Heart left ventricle (tissue), 13 donors: ENCODE measurements at regions not wholly inside any gene's neighbourhood (a gene's known extent, or its start where the extent isn't known, plus 50 kb on each side); places are given as distances from the start of the nearest gene placed in this dataset.

Experiments used
- CTCF ChIP-seq, 12 donors: fragments of 200-600 bp; sonication (generic) in 4 of 12; IDR thresholded peaks; one replicate each; pipeline versions ENCODE4 v1.5.0 to v1.8.0; 2018 to 2022; ENCODE audit warnings: antibody characterized with exemption in 12 of 12, mild to moderate bottlenecking in 5 of 12
- POLR2A ChIP-seq, 2 donors: fragments of 450-650 bp; IDR thresholded peaks; one replicate each; pipeline ENCODE4 v1.6.1; 2017; ENCODE audit warnings: antibody characterized with exemption in 2 of 2, mild to moderate bottlenecking in 2 of 2, moderate library complexity in 2 of 2
- donor health status: ischemic (EF 13 %, LVEDD 7.1; RV severe dilation, severe dysfunction).
- donor health status: DM: no; HTN: yes; CAD: no.
- donor health status: DM: no; HTN: no; CAD: no.
- donor health status: ischemic (EF 25% LVEDD 6.9; RV normal size, moderate dysfunction).
- donor health status: ischemic (EF 25% LVEDD 5.7; RV mildly dilated, moderate dysfunction).
- donor health status: ischemic (EF 35%, LVEDD 5.7; RV mildly dilated, moderate dysfunction).
- donor health status: nonischemic (EF 11% LVEDD 7.7; RV severe dilation, severe dysfunction).
- donor health status: DM: yes; HTN: yes; CAD: no.
- donor health status: PGD.
- donor health status: ischemic (EF 29% LVEDD 5.4; RV normal size, mild dysfunction).
- donor health status: nonischemic (EF 23%, LVEDD 6.1; RV moderate dilation, normal function).

GRCh38 chr9:82088591-82088990, 100.0 kb downstream of the SPATA31D1 start:
- TF ChIP-seq CTCF (IDR thresholded peaks at IDR 0.05), result no peak
- TF ChIP-seq POLR2A (IDR thresholded peaks at IDR 0.05), result no peak
